PC-9 (cell line): ENCODE measurements at regions not wholly inside any gene's neighbourhood (a gene's known extent, or its start where the extent isn't known, plus 50 kb on each side); places are given as distances from the start of the nearest gene placed in this dataset.

ENCODE experiments used
- EZH2 ChIP-seq: fragments of 200-600 bp; sonication (generic); IDR thresholded peaks from 2 replicates; pipeline ENCODE4 v1.8.0; 2017; ENCODE audit warnings: antibody characterized with exemption, low read depth
- TF ChIP-seq, protein P1 (sequence below): fragments of 200-600 bp; sonication (generic); conservative IDR thresholded peaks from 2 replicates; pipeline ENCODE4 v1.6.1; 2017; ENCODE audit warnings: mixed run types, antibody characterized with exemption, mild to moderate bottlenecking, moderate library complexity

DNA sequence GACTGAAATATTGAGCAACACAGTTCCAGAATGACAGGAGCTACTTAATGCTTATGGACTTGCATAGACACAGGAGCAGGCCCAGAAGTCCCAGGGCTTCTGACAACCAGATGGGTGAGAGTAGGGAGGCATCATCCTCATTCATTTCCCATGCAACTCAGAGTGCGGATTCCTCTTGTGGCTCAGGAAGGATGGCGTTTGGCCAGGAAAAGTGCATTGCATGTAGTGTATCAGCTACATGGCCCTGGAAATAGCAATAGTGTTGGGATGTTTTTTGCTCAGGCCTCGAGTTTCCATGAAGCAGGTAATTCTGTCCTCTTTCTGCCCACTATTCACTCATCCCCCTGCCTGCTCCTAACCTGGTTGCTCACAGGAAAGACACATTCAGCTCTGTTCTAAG is 136.6 kb downstream of the PDGFRA start:
- TF ChIP-seq, protein P1, sequence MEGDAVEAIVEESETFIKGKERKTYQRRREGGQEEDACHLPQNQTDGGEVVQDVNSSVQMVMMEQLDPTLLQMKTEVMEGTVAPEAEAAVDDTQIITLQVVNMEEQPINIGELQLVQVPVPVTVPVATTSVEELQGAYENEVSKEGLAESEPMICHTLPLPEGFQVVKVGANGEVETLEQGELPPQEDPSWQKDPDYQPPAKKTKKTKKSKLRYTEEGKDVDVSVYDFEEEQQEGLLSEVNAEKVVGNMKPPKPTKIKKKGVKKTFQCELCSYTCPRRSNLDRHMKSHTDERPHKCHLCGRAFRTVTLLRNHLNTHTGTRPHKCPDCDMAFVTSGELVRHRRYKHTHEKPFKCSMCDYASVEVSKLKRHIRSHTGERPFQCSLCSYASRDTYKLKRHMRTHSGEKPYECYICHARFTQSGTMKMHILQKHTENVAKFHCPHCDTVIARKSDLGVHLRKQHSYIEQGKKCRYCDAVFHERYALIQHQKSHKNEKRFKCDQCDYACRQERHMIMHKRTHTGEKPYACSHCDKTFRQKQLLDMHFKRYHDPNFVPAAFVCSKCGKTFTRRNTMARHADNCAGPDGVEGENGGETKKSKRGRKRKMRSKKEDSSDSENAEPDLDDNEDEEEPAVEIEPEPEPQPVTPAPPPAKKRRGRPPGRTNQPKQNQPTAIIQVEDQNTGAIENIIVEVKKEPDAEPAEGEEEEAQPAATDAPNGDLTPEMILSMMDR, result no peak
- TF ChIP-seq EZH2, result no peak
